ENCODE measurements at regions not wholly inside any gene's neighbourhood (a gene's known extent, or its start where the extent isn't known, plus 50 kb on each side); places are given as distances from the start of the nearest gene placed in this dataset.

- peaks cover 0 to 35% of the 10 kb centered on the region in 2 experiments; a peak in 4 of 5 replicates for H3K4me1 ChIP-seq (replicated peaks in 1 of 2; ENCODE audit: control insufficient read depth in 2 of 2, insufficient read depth in 2 of 2, low read length in 2 of 2)
- POLR2A ChIA-PET = no interaction called here
- no peak overlapping the region for H2AFZ ChIP-seq (ENCODE audit: low read depth, low read length)
- no peaks in the 10 kb centered on the region for H3K79me2 ChIP-seq (ENCODE audit: control insufficient read depth, insufficient read depth, low read length)
- intact Hi-C loops (cut with micrococcal nuclease) (no loop called here), in situ Hi-C loops (cut with MboI) (no loop called here)
- 0 out of 3 replicates have a peak, but pooled peaks have one; percentile 8 for ATAC-seq
- H3K9me1 ChIP-seq (ENCODE audit: control insufficient read depth, insufficient read depth, low read length) = no peaks in the 10 kb centered on the region
- CTCF ChIA-PET (ENCODE audit: low intra/inter-chr PET ratio) = no interaction called here
- H3K4me3 ChIP-seq = no peak overlapping the region
- 62% methylated on average over 5 of the region's 5 CpGs for whole genome bisulfite sequencing (ENCODE audit: insufficient coverage, low coverage, missing lambda C conversion rate)
- H3K4me2 ChIP-seq (ENCODE audit: insufficient read depth, low read length) = no peak overlapping the region
- BruUV-seq (replicated peaks) = no TSS peak
- no peaks in the 10 kb centered on the region for H4K20me1 ChIP-seq (replicated peaks; ENCODE audit: control insufficient read depth, insufficient read depth, low read length)
- H3K36me3 ChIP-seq (ENCODE audit: control insufficient read depth, insufficient read depth, low read length) = no peaks in the 10 kb centered on the region
- peak in 1 of 4 experiments; percentile 38 for DNase-seq (ENCODE audit: extremely low read depth in 1 of 4, low spot score in 3 of 4)
- no peak overlapping the region for H3K27ac ChIP-seq (ENCODE audit: extremely low read depth, low read depth, low read length)
- no peak overlapping the region for H3K9ac ChIP-seq (ENCODE audit: insufficient read depth in 1 of 2, low read depth in 2 of 2, low read length in 2 of 2)
- H3K27me3 ChIP-seq (ENCODE audit: control insufficient read depth in 2 of 2, insufficient read depth in 2 of 2, low read length in 2 of 2) = no peaks in the 10 kb centered on the region
- H3K9me3 ChIP-seq (replicated peaks; ENCODE audit: control insufficient read depth, insufficient read depth, low read depth, low read length) = peaks cover 6% of the 10 kb centered on the region
- no peak for FAIRE-seq
- TF ChIP-seq CHAMP1 (IDR thresholded peaks at IDR 0.05) = peak; percentile 65
- TF ChIP-seq BRF2 (IDR thresholded peaks at IDR 0.05; ENCODE audit: borderline replicate concordance, insufficient read depth, insufficient read length) = no peak
- TF ChIP-seq BMI1 (IDR thresholded peaks at IDR 0.05; ENCODE audit: low read length) = no peak
- TF ChIP-seq CBX1 (IDR thresholded peaks at IDR 0.05; ENCODE audit: low read depth) = peak; percentile 39; the same call in 1 of the 2 replicates
- no peak for TF ChIP-seq SMARCB1 (IDR thresholded peaks at IDR 0.05; ENCODE audit: insufficient read length, low read depth)
- TF ChIP-seq CTCF (IDR thresholded peaks at IDR 0.05 in 2 of 3, conservative IDR thresholded peaks at IDR 0.05 in 1 of 3; ENCODE audit: insufficient read depth in 2 of 3, low read depth in 1 of 3, low read length in 3 of 3) = peak in 2 of 3 experiments; percentile 26 to 32; a peak in 1 of 6 replicates
- TF ChIP-seq STAT5A (IDR thresholded peaks at IDR 0.05; ENCODE audit: borderline replicate concordance, low read length) = no peak
- TF ChIP-seq ZNF165 (CRISPR knock-in tag; IDR thresholded peaks at IDR 0.05; ENCODE audit: borderline replicate concordance) = no peak
- peak; percentile 30 for TF ChIP-seq MEIS2 (IDR thresholded peaks at IDR 0.05; ENCODE audit: partially characterized antibody)
- no peak for TF ChIP-seq MECOM (CRISPR knock-in tag; IDR thresholded peaks at IDR 0.05)
- TF ChIP-seq PKNOX1 (IDR thresholded peaks at IDR 0.05) = 0 out of 2 replicates have a peak, but pooled peaks have one; percentile 11
- TF ChIP-seq DNMT1 (IDR thresholded peaks at IDR 0.05) = no peak
- TF ChIP-seq ZSCAN32 (CRISPR knock-in tag; IDR thresholded peaks at IDR 0.05) = no peak
- no peak for TF ChIP-seq MXI1 (IDR thresholded peaks at IDR 0.05; ENCODE audit: low read depth, low read length)
- TF ChIP-seq HDAC6 (IDR thresholded peaks at IDR 0.05; ENCODE audit: low read depth, low read length) = no peak
- no peak for TF ChIP-seq TCF7L2 (IDR thresholded peaks at IDR 0.05; ENCODE audit: low read depth, low read length)
- peak; percentile 56; the same call in 1 of the 2 replicates for TF ChIP-seq CC2D1A (IDR thresholded peaks at IDR 0.05)
- TF ChIP-seq ZNF324 (CRISPR knock-in tag; IDR thresholded peaks at IDR 0.05) = no peak
These were observed 380.9 kb downstream of the EDEM1 start for GRCh38 chr3:5568451-5568850.
